ENCODE measurements at regions not wholly inside any gene's neighbourhood (a gene's known extent, or its start where the extent isn't known, plus 50 kb on each side); places are given as distances from the start of the nearest gene placed in this dataset.

GRCh38 chr12:124686370-124687173 is 119.2 kb upstream of the NCOR2 start:
- DNase-seq, result no peak

- DNase-seq, result no peak
Observed at GRCh38 chr12:124685689-124686369, 118.4 kb upstream of the NCOR2 start.

- DNase-seq, result no peak
Observed at GRCh38 chr12:124684971-124685688, 117.7 kb upstream of the NCOR2 start.

- DNase-seq, result no peak
Observed at GRCh38 chr12:124684496-124684895, 117.1 kb upstream of the NCOR2 start.

GRCh38 chr12:124683152-124684124 is 116.0 kb upstream of the NCOR2 start:
- DNase-seq, result no peak

GRCh38 chr12:124682425-124683151 is 115.2 kb upstream of the NCOR2 start:
- no peak for DNase-seq

- no peak for DNase-seq
Observed at GRCh38 chr12:124681779-124682391, 114.5 kb upstream of the NCOR2 start.

- DNase-seq, result no peak
Observed at GRCh38 chr12:124680863-124681778, 113.7 kb upstream of the NCOR2 start.

- no peak for DNase-seq
Observed at GRCh38 chr12:124679533-124680371, 112.3 kb upstream of the NCOR2 start.

- DNase-seq, result no peak
Observed at GRCh38 chr12:124679047-124679446, 111.6 kb upstream of the NCOR2 start.

- DNase-seq, result no peak
Observed at GRCh38 chr12:124678421-124678893, 111.0 kb upstream of the NCOR2 start.

- peak; percentile 57 for DNase-seq
Observed at GRCh38 chr12:124677552-124678356, 110.3 kb upstream of the NCOR2 start.

GRCh38 chr12:124676714-124677462 is 109.5 kb upstream of the NCOR2 start:
- no peak for DNase-seq

GRCh38 chr12:124675881-124676713 is 108.7 kb upstream of the NCOR2 start:
- no peak for DNase-seq

- no peak for DNase-seq
Observed at GRCh38 chr12:124674937-124675336, 107.5 kb upstream of the NCOR2 start.
